ENCODE measurements at regions not wholly inside any gene's neighbourhood (a gene's known extent, or its start where the extent isn't known, plus 50 kb on each side); places are given as distances from the start of the nearest gene placed in this dataset.

- TF ChIP-seq CTCF (IDR thresholded peaks at IDR 0.05 in 4 of 5, conservative IDR thresholded peaks at IDR 0.05 in 1 of 5), result no peak
- no peak for TF ChIP-seq POLR2A (IDR thresholded peaks at IDR 0.05)
Measured at GRCh38 chr4:120144634-120145033, 78.0 kb upstream of the MAD2L1 start.
